ENCODE measurements at regions not wholly inside any gene's neighbourhood (a gene's known extent, or its start where the extent isn't known, plus 50 kb on each side); places are given as distances from the start of the nearest gene placed in this dataset.

GRCh38 chr2:19569300-19569791, 210.9 kb upstream of the OSR1 start:
- TF ChIP-seq POLR2AphosphoS5 (IDR thresholded peaks at IDR 0.05; ENCODE audit: low read depth, low read length): no peak
- TF ChIP-seq, protein P1, sequence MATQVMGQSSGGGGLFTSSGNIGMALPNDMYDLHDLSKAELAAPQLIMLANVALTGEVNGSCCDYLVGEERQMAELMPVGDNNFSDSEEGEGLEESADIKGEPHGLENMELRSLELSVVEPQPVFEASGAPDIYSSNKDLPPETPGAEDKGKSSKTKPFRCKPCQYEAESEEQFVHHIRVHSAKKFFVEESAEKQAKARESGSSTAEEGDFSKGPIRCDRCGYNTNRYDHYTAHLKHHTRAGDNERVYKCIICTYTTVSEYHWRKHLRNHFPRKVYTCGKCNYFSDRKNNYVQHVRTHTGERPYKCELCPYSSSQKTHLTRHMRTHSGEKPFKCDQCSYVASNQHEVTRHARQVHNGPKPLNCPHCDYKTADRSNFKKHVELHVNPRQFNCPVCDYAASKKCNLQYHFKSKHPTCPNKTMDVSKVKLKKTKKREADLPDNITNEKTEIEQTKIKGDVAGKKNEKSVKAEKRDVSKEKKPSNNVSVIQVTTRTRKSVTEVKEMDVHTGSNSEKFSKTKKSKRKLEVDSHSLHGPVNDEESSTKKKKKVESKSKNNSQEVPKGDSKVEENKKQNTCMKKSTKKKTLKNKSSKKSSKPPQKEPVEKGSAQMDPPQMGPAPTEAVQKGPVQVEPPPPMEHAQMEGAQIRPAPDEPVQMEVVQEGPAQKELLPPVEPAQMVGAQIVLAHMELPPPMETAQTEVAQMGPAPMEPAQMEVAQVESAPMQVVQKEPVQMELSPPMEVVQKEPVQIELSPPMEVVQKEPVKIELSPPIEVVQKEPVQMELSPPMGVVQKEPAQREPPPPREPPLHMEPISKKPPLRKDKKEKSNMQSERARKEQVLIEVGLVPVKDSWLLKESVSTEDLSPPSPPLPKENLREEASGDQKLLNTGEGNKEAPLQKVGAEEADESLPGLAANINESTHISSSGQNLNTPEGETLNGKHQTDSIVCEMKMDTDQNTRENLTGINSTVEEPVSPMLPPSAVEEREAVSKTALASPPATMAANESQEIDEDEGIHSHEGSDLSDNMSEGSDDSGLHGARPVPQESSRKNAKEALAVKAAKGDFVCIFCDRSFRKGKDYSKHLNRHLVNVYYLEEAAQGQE (IDR thresholded peaks at IDR 0.05; ENCODE audit: insufficient read depth in 1 of 2, low read depth in 2 of 2, low read length in 2 of 2): no peak
- no peak for TF ChIP-seq TAF1 (IDR thresholded peaks at IDR 0.05; ENCODE audit: borderline replicate concordance, insufficient read depth, low read length)
- no peak for TF ChIP-seq SIN3A (IDR thresholded peaks at IDR 0.05; ENCODE audit: borderline replicate concordance, insufficient read depth, low read length)
- no peak for TF ChIP-seq FOXP2 (optimal IDR thresholded peaks at IDR 0.05; ENCODE audit: borderline replicate concordance, extremely low read depth, extremely low read length, insufficient read depth)

Data from PFSK-1 (cell line).